Stimulated activated CD4-positive, alpha-beta T cell treated with anti-CD3 and anti-CD28 coated beads, Interleukin-1b, Interleukin-23, amount 100 ng/mL, for 48 hours (primary cell): ENCODE measurements at regions not wholly inside any gene's neighbourhood (a gene's known extent, or its start where the extent isn't known, plus 50 kb on each side); places are given as distances from the start of the nearest gene placed in this dataset.

ENCODE experiments used
- DNase-seq: peaks from one replicate; pipeline ENCODE4 v3.0.0-alpha.2; 2020

DNA sequence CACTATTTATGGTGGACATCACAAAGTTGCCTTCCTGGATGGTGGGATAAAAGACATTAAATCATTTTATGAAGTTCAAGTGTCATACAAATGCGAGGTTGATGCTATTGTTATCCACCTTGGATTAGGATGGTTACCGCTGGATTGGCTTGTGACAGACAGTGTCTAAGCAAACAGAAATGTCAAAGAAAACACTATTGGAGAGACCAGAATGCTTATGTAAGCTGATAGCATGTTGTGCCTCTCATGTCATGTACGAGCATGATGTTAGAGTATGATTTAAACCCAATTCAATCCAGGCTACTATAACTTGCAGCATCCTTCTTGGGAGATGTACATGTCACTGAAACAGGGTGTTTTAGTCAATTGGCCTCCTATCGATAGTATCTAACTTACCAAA lies 178.8 kb upstream of the C9orf72 start:
- no peak for DNase-seq

DNA sequence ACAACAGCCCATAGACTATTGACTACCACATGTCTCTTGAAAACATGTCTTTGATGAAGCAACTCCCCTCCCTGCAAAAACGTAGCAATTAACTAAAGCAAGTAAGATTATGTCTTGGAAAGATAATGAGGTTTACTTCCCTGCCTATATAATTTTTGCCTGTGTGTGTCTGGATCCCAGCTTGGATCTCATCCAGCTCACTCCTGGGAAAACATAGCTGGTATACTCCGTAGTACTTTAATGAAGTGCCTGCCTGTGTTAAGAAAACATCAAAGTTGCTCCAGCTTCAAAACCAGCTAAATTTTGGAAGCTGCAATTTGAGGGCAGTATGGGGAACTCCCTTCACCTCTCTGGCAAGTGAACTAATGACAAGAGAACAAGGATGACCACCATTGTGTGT lies 182.6 kb upstream of the C9orf72 start:
- no peak for DNase-seq

DNA sequence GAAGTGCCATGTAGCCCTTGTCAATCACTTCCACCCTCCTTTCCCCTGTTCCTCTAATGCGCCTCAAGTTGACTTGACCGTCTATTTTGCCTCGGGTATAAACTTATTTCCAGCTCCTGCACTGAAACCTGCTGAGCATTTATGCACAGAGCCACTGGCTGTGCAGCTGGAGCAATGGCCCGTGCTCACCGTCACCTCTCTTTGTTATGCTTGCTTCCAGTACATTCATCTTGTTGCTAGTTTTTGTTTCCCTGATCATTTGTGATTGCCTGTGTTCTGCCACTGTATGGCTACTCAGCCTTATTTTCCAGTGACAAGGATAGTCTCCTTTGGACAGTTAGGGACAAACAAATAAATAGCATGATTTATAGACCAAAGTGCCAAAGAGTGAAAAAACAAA lies 183.1 kb upstream of the C9orf72 start:
- DNase-seq: no peak

DNA sequence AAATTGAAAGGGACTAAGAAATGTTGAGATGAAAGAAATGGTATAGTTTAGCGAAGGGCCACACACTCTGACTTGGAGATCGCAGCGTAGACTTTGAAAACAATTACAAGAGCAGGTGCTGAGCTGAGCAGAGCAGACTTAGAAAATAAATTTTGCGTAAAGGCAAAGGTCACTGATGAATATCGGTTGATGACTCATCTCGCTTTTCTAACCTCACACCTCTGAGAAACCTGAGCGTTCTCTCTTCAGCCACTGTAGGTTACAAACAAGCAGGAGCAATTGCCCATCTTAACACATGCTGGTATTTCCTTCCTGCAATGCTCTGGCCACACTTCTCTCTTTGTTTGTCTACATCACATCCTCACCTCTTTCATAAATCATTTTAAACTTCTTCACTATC lies 190.6 kb upstream of the C9orf72 start:
- DNase-seq: no peak

DNA sequence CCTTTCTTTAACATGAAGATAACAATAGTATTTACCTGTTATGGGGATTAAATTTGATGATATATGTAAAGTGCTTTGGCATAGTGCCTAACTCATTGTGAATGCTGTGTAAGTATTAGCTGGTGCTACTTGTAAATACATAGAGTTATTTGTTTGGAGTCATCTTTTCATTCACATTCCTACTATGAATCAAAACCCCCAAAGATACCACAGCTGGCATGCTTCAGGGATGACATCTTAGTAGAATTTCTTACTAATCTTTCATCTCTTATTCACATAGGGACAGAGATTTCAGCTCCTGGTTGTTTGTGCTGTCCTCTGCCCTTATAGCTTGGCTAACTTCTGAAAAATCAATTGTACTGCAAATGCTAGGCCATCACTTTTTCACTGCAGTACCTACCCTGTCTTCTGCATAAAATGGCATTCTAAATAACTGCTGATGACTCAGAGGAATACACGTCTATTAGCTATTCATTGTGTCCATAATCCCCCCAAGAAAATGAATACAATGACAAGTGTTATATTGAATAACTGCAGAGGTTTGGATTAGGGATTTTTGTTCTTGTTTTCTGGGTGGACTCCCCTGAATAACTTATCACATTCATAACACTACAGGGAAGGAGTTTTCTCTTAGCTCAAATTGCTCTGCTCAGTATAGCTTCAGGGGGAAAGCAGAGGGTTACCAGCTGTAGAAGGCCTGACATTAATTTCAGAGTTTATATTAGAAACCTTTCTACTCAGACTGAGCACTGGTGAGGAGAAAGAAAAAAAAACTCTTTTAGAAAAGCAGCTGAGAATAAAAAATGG lies 192.2 kb upstream of the C9orf72 start:
- DNase-seq: no peak

DNA sequence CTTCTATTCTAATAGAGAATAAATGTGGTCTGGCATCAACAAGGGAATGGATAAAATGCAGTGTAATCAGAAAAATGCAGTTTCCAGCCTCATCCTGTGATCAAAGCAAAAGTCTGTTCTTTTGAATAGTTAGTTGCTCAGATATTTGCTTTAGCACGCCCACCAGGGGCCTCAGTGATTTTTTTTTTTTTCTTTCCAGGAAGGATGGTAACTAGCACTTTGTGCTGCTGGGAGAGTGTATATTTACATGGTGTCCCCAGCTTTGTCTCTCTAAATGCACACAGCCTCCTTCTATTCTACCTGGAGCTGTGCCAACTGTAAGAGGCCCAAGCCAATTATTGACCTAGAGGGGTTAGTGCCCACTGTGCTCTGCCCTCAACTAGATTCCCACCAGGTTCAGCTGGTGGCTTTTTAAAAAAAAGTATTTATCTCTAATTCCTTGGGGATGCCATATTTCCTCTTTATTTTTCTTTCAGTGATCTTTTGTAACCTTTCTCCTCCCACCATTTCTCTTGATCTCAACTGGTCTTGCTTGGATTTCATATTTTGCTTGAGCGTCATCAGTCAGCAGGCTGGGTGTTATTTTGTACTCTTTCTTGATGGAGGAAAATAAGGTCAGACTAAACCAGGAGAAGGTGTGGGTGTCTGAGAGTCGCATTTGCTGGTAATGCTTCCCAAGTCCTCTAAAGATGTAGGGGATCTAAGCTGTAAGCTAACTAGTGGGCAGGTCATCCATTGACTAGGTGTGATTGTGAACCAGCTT lies 193.0 kb upstream of the C9orf72 start:
- DNase-seq: no peak

DNA sequence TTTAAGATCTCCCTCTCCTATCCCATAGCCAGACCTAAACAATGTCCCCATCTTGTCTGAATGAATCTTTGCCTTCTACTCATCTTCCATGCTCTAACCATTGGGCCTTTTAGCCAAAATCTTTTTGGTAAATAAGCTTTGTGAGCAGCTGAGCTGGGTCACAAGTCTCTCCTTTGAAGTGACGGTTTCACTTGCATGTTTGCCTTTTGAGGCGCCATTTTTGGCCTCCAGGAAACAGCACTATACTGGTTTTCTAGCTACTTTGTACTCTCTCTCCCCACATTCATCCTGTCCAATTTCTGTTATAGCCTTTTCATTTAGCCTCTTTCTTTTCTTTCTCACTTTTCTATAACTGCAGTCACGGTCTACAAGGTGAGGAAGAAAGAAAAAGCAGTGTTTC lies 195.5 kb upstream of the C9orf72 start:
- DNase-seq: no peak

DNA sequence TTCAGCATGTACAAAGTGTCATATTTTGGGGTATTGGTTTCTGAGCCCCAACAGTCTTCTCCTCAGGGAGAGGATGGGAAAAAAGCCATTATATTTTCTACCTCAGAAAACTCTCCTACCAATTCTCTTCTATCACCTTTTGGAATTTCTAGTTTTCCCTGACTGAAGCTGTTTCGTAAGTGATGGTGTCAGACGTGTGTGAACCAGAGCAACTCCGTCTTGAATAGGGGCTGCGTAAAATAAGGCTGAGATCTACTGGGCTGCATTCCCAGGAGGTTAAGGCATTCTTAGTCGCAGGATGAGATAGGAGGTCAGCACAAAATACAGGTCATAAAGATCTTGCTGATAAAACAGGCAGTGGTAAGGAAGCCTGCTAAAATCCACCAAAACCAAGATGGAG lies 197.3 kb upstream of the C9orf72 start:
- DNase-seq: no peak

DNA sequence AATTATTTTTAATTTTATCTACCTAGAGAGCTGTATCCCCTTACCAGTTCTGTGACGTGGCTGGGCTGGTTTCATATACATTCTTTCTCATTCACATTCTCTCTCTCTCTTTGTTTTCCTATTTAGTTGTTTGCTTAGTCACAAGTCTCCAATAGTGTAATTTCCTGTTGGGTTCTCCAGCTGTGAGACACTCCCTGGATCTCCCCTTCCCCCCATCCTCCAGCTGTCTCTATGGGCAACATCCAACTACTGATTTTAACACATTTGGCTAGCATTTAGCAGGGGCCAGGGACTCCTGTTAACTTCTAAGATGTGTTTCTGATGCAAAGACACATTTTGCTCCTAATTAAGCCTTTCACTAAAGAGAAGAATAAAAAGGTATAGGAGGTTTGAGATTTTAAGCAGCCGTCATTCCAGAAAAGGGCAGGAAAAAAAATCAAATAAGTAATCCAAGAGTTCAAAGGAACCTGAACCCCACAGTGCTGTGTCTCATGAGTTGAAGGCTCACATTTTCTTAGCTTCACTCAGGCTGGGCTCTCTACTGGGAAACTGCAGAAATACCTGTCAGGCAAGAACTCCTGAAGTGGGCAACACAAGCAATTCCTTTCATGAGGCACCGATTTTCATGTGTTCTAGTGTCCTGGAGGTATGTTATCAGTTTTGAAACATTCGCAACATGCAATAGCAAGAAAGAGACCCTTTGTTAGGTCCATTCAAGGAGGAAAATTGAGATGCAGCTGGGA lies 198.7 kb upstream of the C9orf72 start:
- no peak for DNase-seq

DNA sequence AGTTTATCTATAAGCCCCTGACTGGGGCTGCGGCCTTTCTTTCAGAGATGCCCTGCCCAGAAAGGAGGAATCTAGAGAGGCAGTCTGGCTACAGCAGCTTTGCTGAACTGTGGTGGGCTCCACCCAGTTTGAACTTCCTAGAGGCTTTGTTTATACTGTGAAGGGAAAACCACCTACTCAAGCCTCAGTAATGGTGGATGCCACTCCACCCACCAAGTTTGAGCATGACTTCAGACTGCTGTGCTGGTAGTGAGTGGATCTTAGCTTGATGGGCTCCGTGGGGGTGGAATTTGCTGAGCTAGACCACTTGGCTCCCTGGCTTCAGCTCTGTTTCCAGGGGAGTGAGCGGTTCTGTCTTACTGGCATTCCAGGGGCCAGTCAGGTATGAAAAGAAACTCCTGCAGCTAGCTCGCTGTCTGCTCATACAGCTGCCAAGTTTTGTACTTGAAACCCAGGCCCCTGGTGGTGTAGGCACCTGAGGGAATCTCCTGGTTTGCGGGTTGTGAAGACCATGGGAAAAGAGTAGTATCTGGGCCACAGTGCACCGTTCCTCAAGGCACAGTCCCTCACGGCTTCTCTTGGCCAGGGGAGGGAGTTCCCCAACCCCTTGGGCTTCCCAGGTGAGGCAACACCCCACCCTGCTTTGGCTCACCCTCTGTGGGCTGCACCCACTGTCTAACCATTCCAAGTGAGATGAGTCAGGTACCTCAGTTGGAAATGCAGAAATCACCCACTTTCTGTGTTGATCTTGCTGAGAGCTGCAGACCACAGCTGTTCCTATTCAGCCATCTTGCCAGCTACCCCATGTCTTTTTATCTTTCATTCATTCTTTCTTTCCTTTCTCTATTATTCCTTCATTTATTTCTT lies 211.8 kb upstream of the C9orf72 start:
- peak; percentile 37 for DNase-seq

DNA sequence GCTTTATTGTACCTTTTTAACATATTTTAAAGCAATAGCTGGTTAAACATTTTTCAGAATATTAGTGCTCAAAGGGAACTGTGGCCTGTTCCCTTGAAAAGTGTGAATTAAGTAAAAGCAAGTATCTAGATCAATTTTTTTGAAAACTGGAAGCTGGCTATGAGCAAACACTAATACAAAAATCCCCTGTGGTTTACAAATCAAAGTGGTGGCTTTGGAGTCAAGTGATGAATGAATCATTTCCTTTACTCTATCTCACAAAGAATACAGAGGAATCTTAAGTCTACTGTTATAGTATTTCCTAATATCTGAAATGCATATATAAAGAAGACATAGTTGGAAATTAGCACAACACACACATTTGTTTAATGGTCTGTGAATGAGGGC lies 212.4 kb upstream of the C9orf72 start:
- DNase-seq: no peak

DNA sequence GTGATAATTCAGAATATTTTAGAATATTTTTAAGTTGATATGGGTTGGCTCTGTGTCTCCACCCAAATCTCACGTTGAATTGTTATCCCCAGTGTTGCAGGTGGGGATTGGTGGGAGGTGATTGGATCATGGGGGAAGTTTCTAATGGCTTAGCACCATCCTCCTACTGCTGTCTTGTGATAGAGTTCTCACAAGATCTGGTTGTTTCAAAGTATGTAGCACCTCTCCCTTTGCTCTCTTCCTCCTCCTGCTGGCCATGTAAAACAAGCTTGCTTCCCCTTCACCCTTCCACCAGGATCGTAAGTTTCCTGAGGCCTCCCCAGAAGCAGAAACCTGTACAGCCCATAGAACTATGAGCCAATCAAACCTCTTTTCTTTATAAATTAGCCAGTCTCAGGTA lies 214.6 kb upstream of the C9orf72 start:
- no peak for DNase-seq

DNA sequence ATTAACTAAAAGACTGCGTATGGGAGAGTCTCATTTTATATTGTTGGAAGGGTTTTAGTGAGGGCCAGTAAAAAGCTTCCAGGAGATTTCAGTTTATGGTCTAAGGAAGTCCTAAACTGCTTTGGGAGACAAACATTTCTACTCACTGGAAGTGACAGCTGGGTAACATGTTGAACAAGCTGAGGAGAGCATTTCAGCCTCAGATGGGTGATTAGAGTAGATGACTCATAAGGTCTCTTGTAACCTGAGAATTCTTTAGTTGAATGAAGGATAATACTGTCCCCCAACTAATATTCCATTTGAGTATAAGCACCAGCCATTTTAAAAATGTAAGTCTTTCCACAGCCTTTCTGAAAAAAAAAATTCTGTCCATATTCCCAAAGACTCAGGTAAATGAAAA lies 218.0 kb upstream of the C9orf72 start:
- DNase-seq: no peak

DNA sequence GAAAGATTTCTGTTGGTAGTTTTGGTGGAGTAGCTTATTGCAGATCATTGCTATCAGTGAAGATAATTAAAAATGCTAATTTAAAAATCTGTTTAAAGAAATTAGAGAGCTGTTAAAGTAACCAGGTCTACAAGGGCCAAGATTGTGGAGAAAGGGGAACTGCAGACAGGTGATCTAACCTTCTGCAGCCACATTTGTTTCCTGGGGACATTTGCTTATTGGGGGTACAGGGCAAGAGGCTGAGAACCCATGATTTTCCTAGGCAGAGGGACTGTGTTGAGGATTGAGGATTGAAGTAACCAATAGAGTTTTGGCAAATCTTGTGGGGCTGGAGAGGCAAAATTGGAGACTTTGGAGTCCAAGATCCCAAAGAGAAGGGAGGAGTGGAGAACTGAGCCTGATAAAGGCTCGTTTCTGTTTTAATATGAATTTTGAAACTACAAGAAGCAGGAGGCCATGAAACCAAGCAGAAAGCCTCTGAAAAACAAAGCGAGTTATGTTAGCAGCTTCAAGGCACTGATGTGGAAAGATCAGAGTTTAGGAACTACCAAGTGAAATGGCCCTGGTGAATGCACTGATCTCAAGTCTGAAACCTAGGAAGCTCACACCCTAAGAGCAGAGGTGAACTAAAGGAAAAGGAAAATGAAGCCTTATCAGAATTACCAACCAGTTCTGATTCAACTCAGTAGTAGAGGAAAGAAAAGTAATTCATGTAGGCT lies 219.8 kb upstream of the C9orf72 start:
- DNase-seq: no peak

DNA sequence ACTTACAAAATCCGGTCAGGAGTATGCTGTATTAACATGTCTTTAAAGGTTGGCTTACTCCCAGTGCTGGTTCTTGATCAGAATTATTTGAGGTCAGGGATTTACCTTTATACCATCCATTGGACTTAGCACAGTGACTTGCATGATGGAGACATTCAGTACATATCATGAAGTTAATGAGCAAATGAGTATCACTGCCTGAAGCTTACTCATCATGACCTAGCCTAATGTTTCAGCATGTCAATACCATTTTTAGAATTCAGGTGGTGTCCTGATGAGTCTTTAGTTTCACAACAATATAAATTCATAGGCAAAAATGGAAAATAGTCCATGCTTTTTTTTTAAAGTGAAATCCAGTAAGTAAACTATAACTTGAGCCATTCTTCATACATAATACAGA lies 226.0 kb upstream of the C9orf72 start:
- DNase-seq: no peak

DNA sequence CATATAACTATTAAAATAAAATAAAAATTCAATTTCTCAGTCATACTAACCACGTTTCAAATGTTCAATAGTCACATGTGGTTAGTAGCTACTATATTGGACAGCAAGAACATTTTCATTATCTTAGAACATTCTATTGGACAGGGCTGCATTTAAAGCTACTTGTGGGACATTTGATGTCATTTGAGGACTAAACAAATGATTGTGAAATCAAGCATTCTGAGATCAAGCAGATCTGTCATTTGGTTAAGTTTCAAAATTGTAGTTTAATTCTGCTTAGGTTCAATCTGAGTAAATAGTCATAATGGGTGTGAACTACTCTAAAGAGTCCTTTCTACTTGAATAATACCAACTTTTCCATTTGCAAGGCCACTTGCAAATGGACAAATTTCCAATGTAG lies 226.9 kb upstream of the C9orf72 start:
- no peak for DNase-seq

DNA sequence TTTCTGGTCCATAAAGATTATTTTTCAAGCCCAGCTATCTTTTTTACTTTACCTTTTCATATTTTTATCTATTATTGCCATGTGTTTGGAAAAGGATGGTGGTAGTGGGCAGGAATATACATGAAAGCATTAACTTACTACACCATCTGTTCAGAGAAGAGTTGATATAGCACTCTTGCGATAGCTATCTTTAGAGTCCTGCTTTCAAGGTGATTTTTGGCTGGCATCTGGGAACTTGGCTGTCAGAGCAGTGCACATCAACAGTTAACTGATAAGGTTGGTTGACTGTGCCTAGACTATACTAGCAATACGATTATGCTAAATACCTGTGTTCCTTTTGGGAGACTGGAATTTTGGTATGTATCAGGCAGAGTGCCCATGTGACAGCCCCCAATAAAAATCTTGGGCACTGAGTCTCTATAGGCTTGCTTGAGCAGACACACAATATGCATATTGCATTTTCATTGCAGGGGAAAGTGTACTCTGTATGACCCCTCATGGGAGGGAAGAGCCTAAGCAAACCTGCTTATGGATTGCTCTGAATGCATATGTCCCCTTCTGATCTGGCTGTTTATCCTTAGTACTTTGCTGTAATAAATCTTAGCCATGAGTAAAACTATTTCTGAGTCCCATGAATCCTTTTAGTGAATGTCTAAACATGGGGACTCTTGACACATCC lies 227.6 kb upstream of the C9orf72 start:
- DNase-seq: no peak

DNA sequence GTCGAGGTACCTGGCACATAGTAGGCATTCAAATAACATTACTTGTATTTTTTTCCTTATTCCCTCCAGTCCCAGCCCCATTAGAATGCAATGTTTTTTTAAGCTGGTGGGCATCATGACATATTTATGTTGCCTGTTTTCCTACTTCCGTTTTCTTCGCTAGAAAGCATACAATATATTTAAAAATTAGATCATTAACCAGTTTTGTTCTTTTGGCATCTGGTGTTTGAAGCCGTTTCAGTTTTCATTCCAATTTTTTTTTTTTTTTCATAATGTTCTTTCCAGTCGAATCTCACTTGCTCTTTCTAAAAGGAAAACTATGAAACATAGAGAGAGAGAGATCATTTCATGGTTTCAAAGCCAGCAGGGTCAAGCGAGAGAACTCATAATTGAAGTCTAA lies 228.3 kb upstream of the C9orf72 start:
- no peak for DNase-seq

DNA sequence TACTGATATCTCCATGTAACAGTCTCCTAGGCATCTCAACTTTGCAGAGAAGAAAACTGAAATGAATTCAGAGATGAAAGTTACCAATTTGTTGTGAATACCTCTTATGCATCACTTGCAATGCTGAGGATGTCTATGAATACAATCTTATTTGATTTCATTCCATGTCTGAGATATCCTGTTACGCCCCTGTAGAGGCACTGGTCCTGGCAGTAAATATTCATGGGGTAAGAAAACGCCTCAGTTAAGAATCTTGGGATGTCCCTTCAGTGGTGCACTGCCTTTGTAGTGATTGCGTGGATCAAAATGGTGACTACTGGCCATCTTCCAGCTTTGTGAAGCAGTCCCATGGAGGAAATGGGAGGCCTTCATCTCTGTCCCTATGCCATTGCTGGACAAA lies 229.1 kb upstream of the C9orf72 start:
- DNase-seq: no peak

DNA sequence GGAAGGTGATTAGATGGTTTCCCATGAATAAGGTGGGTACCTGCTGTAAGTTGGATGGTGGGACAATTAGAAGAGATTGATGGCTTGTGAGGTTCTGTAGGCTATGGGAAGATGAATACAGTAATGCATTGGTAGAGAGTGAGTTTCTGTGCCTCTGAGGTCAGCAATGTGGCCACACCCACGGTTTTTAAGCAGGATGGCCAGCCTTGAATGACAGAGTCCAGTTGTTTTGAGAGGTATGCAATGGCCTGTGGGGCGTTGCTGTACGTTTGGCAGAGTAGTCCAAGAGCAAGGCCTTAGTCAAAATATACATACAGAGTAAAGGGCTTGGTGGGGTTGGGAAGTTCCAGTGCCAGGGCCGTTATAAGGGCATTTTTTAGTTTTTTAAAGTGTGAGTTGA lies 235.6 kb upstream of the C9orf72 start:
- DNase-seq: no peak

DNA sequence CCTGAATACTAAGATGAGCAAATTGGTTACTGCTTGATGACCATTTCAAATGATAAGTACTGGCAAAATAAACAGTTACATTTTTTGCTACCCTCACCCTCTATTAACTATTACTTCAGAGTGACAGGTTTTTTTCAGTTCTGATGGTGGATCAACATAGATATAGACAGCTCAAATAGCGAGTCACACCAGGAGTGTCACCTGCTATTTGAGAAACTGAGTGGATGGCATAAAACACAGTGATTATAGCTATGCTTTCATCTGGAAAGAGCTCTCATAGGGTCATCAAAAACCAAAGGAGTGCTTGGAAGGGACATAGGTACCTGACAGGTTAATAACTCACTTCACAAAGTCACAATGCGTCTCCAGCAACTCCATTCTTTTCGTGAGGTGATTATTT lies 244.5 kb upstream of the C9orf72 start:
- no peak for DNase-seq

DNA sequence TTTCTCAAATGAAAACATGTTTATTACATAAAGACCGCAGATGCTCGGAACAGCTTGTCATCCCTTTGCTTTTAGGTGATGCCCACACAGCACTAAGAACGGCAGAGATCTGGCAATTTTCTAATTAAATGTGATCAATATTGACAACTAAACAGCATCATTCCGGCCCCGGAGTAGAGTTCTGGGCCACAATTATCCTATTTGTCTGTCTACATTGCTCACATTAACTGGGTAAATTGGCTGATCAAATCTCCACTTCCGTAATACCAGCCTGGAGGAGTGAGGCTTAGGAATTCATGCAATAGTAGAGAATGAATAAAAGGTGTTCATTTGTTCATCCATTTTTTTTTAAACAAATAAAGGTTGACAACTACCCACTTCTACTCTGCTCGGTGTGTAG lies 245.1 kb upstream of the C9orf72 start:
- DNase-seq: no peak
